Right cardiac atrium (tissue), 5 donors: ENCODE measurements at regions not wholly inside any gene's neighbourhood (a gene's known extent, or its start where the extent isn't known, plus 50 kb on each side); places are given as distances from the start of the nearest gene placed in this dataset.

ENCODE experiments used
- ATAC-seq, 2 donors: fragments of 200-7000 bp; cut with Tn5 transposase; one replicate each; pipeline versions ENCODE4 v1.8.0 to v1.9.1; 2020; ENCODE audit warnings: moderate library complexity in 2 of 2, mild to moderate bottlenecking in 1 of 2
- DNase-seq, 3 donors: peaks; one replicate each; pipeline ENCODE4 v3.0.0-alpha.2; 2020
- H3K27ac ChIP-seq: one replicate; pipeline ENCODE4 v1.5.1; 2013; ENCODE audit warnings: mild to moderate bottlenecking, low read length, control low read depth, moderate library complexity
- H3K27me3 ChIP-seq: one replicate; pipeline ENCODE4 v1.6.1; 2013; ENCODE audit not compliant: control insufficient read depth, insufficient read depth
- H3K4me1 ChIP-seq: one replicate; pipeline ENCODE4 v1.6.1; 2013; ENCODE audit warnings: low read length; ENCODE audit not compliant: control insufficient read depth, insufficient read depth
- H3K4me3 ChIP-seq: one replicate; pipeline ENCODE4 v1.5.1; 2013; ENCODE audit warnings: low read length, control low read depth
- H3K9me3 ChIP-seq: one replicate; pipeline ENCODE4 v1.6.1; 2013; ENCODE audit warnings: low read length; ENCODE audit not compliant: control insufficient read depth
- WGBS: extraction: QIAGEN DNeasy Blood & Tissue Kit; methylation state at CpG from one replicate; pipeline ENCODE4 v1.1.7; 2013; 5-methylcytosine and 5-hydroxymethylcytosine counted together
- intact Hi-C, 4 donors: fragments of 100-400 bp; cut with DNase I; formaldehyde crosslinking; loops; one replicate each; pipeline versions ENCODE4 v1.11.0 to v1.14.0; 2022 to 2023
- donor health status: healthy with polysubstance abuse.
- donor health status: DM: no; HTN: yes; CAD: no.
- donor health status: DM: no; HTN: no; CAD: no.
- donor health status: DM: no; HTN: yes; CAD: no; lungs with severe emphysema.
- donor health status: DM: yes; HTN: yes; CAD: no.

GRCh38 chr2:217014328-217015105 lies 154.7 kb upstream of the TNP1 start:
- H3K4me3 ChIP-seq, result no peak overlapping the region
- DNase-seq (no peak), ATAC-seq (no peak)
- 90% methylated on average over 6 of the region's 6 CpGs for WGBS
- H3K9me3 ChIP-seq, result no peaks in the 10 kb centered on the region
- intact Hi-C loops, result loop anchor here in 1 of 4 donors (10.0 kb wide), 1 partner anchor 140 kb away; no protein-coding TSS in a partner anchor
- H3K27ac ChIP-seq, result no peak overlapping the region
- H3K4me1 ChIP-seq, result no peaks in the 10 kb centered on the region
- no peaks in the 10 kb centered on the region for H3K27me3 ChIP-seq

DNA sequence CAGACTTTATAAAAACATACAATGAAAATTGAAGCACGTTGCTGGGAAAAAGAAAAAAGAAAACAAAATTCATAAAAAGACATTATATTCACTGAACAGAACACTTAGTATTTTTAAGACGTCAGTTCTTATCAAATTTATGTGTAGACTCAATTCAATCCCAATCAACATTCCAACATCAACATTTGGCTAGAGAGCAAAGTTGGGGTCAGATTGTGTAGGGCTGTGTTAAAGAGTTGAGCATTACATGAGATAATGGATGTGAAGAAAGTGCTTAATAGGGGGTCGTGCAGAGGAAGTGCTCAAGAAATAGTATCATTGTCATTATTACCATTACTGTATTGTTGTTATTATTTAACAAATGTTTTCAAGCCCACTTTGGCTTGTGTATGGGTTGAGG lies 154.1 kb upstream of the TNP1 start:
- Histone ChIP-seq H3K27me3 (no peaks in the 10 kb centered on the region), H3K9me3 (no peaks in the 10 kb centered on the region), H3K27ac (no peak overlapping the region), H3K4me1 (no peaks in the 10 kb centered on the region), H3K4me3 (no peak overlapping the region)
- intact Hi-C loops, result loop anchor here in 1 of 4 donors (10.0 kb wide), 1 partner anchor 141 kb away; no protein-coding TSS in a partner anchor
- 57% methylated on average over 3 of the region's 3 CpGs for WGBS
- ATAC-seq (no peak), DNase-seq (no peak)

- H3K4me1 ChIP-seq, result no peaks in the 10 kb centered on the region
- H3K9me3 ChIP-seq, result no peaks in the 10 kb centered on the region
- H3K27me3 ChIP-seq, result no peaks in the 10 kb centered on the region
- intact Hi-C loops, result loop anchor here in 1 of 4 donors (10.0 kb wide), 1 partner anchor 143 kb away; no protein-coding TSS in a partner anchor
- 97% methylated on average over 4 of the region's 4 CpGs for WGBS
- H3K27ac ChIP-seq, result no peak overlapping the region
- no peak for DNase-seq
- ATAC-seq, result no peak
- no peak overlapping the region for H3K4me3 ChIP-seq
Measured at GRCh38 chr2:217011576-217011975, 151.7 kb upstream of the TNP1 start.

GRCh38 chr2:217010173-217010572 lies 150.3 kb upstream of the TNP1 start:
- no peak for DNase-seq
- no peaks in the 10 kb centered on the region for H3K9me3 ChIP-seq
- ATAC-seq, result no peak
- intact Hi-C loops, result loop anchor here in 1 of 4 donors (10.0 kb wide), 1 partner anchor 145 kb away; no protein-coding TSS in a partner anchor
- WGBS, result 84% methylated on average over 3 of the region's 3 CpGs
- no peaks in the 10 kb centered on the region for H3K27me3 ChIP-seq
- H3K4me3 ChIP-seq, result no peak overlapping the region
- H3K27ac ChIP-seq, result no peak overlapping the region
- no peaks in the 10 kb centered on the region for H3K4me1 ChIP-seq

GRCh38 chr2:217008794-217009193 lies 148.9 kb upstream of the TNP1 start:
- intact Hi-C loops, result no loop called here
- 46% methylated on average over 2 of the region's 2 CpGs for WGBS

DNA sequence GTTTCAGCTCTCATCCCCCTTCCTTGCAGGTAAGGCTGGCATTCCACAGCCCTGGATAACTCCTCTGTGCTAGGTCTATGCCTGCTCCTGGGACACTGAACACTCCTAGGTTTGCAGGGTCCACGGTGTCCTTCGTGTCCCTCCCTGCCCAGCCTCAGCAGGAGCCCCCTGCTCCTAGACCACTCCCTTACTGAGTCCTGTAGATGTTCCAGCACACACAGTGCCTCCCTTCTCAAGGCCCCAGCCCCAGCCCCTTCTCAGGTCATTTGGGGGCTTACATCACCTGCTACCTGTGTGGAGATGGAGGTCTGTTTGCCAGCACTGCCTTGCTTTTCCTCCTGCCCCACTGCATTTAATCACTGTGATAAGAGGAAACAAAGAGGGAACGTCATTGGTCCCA lies 146.4 kb upstream of the TNP1 start:
- H3K27ac ChIP-seq, result no peak overlapping the region
- H3K27me3 ChIP-seq, result no peaks in the 10 kb centered on the region
- no peak for ATAC-seq
- H3K4me1 ChIP-seq, result peaks cover 2% of the 10 kb centered on the region
- DNase-seq, result no peak
- intact Hi-C loops, result no loop called here
- WGBS, result 94% methylated on average over 3 of the region's 3 CpGs
- H3K4me3 ChIP-seq, result no peak overlapping the region
- no peaks in the 10 kb centered on the region for H3K9me3 ChIP-seq

More at GRCh38 chr2:217008794-217009193, 148.9 kb upstream of the TNP1 start:
- Histone ChIP-seq H3K27me3 (no peaks in the 10 kb centered on the region), H3K27ac (no peak overlapping the region), H3K4me3 (no peak overlapping the region), H3K4me1 (peaks cover 2% of the 10 kb centered on the region), H3K9me3 (no peaks in the 10 kb centered on the region)
- no peak for DNase-seq
- ATAC-seq, result no peak

DNA sequence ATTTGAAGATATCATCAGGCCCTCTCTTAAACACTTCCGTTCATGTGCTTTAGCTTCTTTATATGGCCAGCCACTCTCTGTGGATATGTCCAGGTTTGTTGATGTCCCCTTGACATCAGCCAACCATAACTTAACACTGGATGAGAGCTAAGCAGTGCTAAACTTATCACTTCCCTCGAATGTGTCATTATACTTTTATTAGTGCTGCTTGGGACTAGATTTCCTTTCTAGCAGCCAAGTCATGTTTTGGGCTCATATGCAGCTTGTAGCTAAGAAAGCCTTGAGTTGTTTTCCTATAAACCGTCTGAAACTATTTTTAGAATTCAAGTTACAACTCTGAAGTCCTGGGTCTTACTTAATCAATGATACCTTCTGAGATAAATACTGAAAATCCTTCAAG lies 144.8 kb upstream of the TNP1 start:
- intact Hi-C loops, result no loop called here
- Histone ChIP-seq H3K4me3 (no peak overlapping the region), H3K27me3 (no peaks in the 10 kb centered on the region), H3K9me3 (no peaks in the 10 kb centered on the region), H3K27ac (peak overlapping the region; percentile 45), H3K4me1 (peaks cover 2% of the 10 kb centered on the region)
- DNase-seq, result no peak
- ATAC-seq, result peak in 1 of 2 donors; percentile 31
- 25% methylated on average over 3 of the region's 3 CpGs for WGBS

DNA sequence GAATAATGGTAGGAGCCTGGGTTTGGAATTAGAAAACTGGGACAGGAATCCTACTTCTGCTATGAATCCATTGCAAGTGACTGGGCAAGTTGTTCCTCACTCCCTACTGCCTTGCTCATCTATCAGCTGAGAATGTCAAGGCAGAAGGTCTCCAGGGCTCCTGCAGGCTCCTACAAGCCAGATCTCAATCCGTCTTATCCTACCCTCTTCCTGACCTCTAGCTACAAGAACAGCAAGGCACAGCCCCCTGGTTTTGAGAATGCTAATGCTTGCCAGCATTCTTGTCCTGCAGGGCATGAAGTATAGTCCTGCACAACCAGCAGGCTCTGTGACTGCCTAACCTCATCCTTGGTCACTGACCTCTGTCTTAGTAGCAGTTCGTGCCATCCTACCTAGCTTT lies 141.9 kb upstream of the TNP1 start:
- WGBS, result 90% methylated on average over 2 of the region's 2 CpGs
- no peaks in the 10 kb centered on the region for H3K9me3 ChIP-seq
- DNase-seq, result no peak
- H3K4me3 ChIP-seq, result no peak overlapping the region
- H3K27me3 ChIP-seq, result no peaks in the 10 kb centered on the region
- intact Hi-C loops, result no loop called here
- ATAC-seq, result no peak
- H3K4me1 ChIP-seq, result peaks cover 2% of the 10 kb centered on the region
- no peak overlapping the region for H3K27ac ChIP-seq

GRCh38 chr2:217000406-217000805 lies 140.5 kb upstream of the TNP1 start:
- WGBS, result 66% methylated on average over 3 of the region's 3 CpGs
- ATAC-seq, result no peak

DNA sequence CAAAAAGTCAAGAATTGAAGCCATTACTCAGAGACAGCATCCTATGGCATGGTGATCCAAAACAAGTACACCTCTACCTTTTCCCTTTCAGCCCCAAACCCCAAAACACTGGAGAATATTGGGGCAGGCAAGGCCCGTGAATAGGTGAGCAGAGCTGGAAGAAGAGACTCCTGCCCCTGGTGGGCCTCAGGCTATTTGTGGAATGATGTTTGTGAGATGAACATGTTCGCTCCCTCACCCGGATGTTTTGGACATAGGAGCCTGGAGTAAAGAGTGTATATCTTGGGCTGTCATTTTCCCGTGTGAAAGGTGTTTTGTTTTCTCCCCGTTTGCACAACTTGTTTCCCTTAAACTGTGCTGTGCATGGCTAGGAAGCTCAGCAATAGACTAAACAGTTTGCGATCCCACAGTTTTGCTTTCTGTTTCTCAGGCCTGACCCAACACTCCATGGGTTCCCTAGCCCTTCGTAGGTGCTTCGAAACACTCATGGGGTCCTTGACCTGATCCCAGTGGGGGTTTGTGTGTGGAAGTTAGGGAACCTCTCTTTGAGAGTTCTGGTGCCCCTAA lies 136.5 kb upstream of the TNP1 start:
- ATAC-seq, result no peak
- Histone ChIP-seq H3K9me3 (no peaks in the 10 kb centered on the region), H3K4me1 (peaks cover 2% of the 10 kb centered on the region), H3K4me3 (no peak overlapping the region), H3K27me3 (no peaks in the 10 kb centered on the region), H3K27ac (no peak overlapping the region)
- intact Hi-C loops, result loop anchor here in 1 of 4 donors (10.0 kb wide), 1 partner anchor 302 kb away; the partner anchor contains the start of gene IGFBP5
- DNase-seq, result no peak
- WGBS, result 90% methylated on average over 8 of the region's 8 CpGs

More at GRCh38 chr2:217000406-217000805, 140.5 kb upstream of the TNP1 start:
- Histone ChIP-seq H3K9me3 (no peaks in the 10 kb centered on the region), H3K27ac (no peak overlapping the region), H3K4me3 (no peak overlapping the region), H3K27me3 (no peaks in the 10 kb centered on the region), H3K4me1 (peaks cover 2% of the 10 kb centered on the region)
- intact Hi-C loops, result no loop called here
- no peak for DNase-seq

DNA sequence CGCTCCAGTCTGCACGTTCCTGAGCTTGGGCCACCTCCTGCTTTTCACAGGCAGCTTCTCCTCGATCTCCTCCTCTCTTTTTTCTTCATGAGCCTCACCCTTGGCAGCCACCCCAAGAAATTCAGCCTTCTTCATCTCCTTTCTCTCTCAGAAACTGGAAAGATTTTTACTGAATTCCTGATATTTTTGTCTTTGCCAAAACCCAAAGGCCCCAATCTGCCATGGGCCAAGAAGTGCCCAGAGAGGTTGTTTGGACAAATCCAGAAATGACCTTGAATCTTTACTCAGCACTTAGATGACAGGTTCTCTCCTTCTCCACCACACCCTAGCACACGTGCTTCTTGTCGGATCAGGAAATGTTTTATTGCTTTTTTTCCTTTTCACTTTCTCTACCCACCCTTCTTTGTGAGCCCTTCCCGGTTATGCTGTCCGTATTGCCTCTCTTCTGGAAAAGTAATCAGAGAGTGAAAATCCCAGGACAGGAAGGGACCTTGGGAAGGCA lies 134.5 kb upstream of the TNP1 start:
- DNase-seq (peak in 2 of 3 donors; percentile 19 to 64), ATAC-seq (peak in 1 of 2 donors; percentile 33)
- Histone ChIP-seq H3K27ac (no peak overlapping the region), H3K27me3 (no peaks in the 10 kb centered on the region), H3K9me3 (no peaks in the 10 kb centered on the region), H3K4me3 (no peak overlapping the region), H3K4me1 (peaks cover 2% of the 10 kb centered on the region)
- WGBS, result 51% methylated on average over 7 of the region's 7 CpGs
- intact Hi-C loops, result loop anchor here in 1 of 4 donors (10.0 kb wide), 1 partner anchor 300 kb away; the partner anchor contains the start of gene IGFBP5
